Upper lobe of left lung (tissue), 6 donors: ENCODE measurements at regions not wholly inside any gene's neighbourhood (a gene's known extent, or its start where the extent isn't known, plus 50 kb on each side); places are given as distances from the start of the nearest gene placed in this dataset.
A peak's percentile ranks its signal among the peaks of the same experiment; 100 is the strongest.
"Not testable (repeated sequence)": the region's sequence is repeated elsewhere in the genome, so short reads cannot be mapped to it uniquely, and the experiment has no call there.

ENCODE experiments used
- ATAC-seq, 2 donors: fragments of 200-7000 bp; cut with Tn5 transposase; one replicate each; pipeline ENCODE4 v1.9.1; 2022; ENCODE audit warnings: mild to moderate bottlenecking in 2 of 2, moderate library complexity in 2 of 2; ENCODE audit not compliant: low FRiP score in 2 of 2
- DNase-seq, 2 donors: peaks; one replicate each; pipeline ENCODE4 v3.0.0-alpha.2; 2019 to 2020
- H3K27ac ChIP-seq, 4 donors: fragments of 200-600 bp; sonication (generic); one replicate each; pipeline ENCODE4 v1.5.1; 2016 to 2019
- H3K27me3 ChIP-seq, 4 donors: fragments of 200-600 bp; sonication (generic); one replicate each; pipeline ENCODE4 v1.5.1; 2017 to 2019
- H3K36me3 ChIP-seq, 4 donors: fragments of 200-600 bp; sonication (generic); one replicate each; pipeline ENCODE4 v1.5.1; 2016 to 2019
- H3K4me1 ChIP-seq, 4 donors: fragments of 200-600 bp; sonication (generic); one replicate each; pipeline ENCODE4 v1.5.1; 2018 to 2019
- H3K4me3 ChIP-seq, 4 donors: fragments of 200-600 bp; sonication (generic); one replicate each; pipeline ENCODE4 v1.5.1; 2017 to 2019; ENCODE audit warnings: mild to moderate bottlenecking in 2 of 4, moderate library complexity in 1 of 4
- H3K9me3 ChIP-seq, 4 donors: fragments of 200-600 bp; sonication (generic); one replicate each; pipeline ENCODE4 v1.5.1; 2018 to 2019
- CTCF ChIP-seq, 6 experiments: fragments of 450-650 bp in 4 of 6; fragments of 200-600 bp in 2 of 6; sonication (generic) in 2 of 6; IDR thresholded peaks; one replicate each; pipeline ENCODE4 v1.5.1; 2016 to 2019; ENCODE audit warnings: antibody characterized with exemption in 6 of 6
- WGBS, 2 donors: methylation state at CpG; one replicate each; pipeline ENCODE4 v1.1.5; 2017 to 2018; 5-methylcytosine and 5-hydroxymethylcytosine counted together
- donor health status: DM: no; HTN: no; CAD: no; lungs with moderate emphysema.
- donor health status: DM: no; HTN: yes; CAD: no; lungs with severe emphysema.

GRCh38 chr3:75579536-75579935 lies 84.6 kb upstream of the FRG2C start:
- 0 to 2% methylated on average over 1 to 12 of the region's 27 CpGs for WGBS, 2 donors
- not testable (repeated sequence) for H3K9me3 ChIP-seq, H3K27me3 ChIP-seq, DNase-seq, H3K36me3 ChIP-seq, ATAC-seq
- Histone ChIP-seq H3K27ac (peak overlapping the region in 1 of 4 donors; percentile 63), H3K4me3 (peak overlapping the region in 3 of 4 donors; percentile 43 to 57 (median 47)), H3K4me1 (peaks cover 5 to 15% (median 9%) of the 10 kb centered on the region in 4 donors)

DNA sequence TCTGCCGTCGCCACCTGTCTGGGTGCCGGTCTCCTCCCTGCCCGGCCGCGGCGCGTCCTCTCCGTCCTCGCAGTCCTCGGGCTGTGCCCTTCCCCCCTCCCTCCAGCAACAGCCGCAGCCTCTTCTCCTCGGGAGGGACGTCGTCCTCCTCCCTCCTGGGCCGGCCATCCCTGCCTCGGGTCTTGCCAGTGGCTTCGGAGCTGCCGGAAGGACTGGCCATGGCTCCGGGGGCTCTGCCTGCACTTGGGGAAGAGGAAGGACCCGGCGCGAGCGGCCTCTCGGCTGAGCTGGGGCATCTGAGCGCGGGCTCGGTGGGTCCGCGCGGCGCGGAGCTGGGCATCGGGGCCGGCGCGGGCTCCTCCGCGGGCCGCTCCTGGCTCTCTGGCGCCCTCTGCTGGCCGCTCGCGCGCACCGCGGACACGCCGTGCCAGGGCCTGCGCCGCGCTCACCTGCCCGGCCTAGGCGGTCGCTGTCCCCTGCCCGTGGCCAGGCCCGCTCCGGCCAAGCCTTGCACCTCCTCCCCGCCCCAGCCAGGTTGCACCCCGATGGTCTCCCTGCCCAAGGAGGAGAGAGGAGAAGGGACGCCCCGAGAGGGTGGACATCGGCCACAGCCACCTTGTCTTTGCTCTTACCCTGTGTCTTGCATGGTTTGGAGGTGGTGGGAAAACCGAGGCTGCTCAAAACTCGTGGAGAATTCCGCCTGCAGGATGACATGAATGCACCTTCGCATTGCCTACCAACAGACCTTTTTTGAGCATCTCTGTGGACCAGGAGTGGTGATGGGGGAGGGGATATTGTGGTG lies 83.9 kb upstream of the FRG2C start:
- DNase-seq, result peak; percentile 45 to 95
- not testable (repeated sequence) for ATAC-seq, H3K36me3 ChIP-seq, H3K27me3 ChIP-seq, H3K9me3 ChIP-seq
- H3K4me3 ChIP-seq, result peak overlapping the region; percentile 43 to 62 (median 52)
- peak; percentile 62 to 97 (median 93) for TF ChIP-seq CTCF (IDR thresholded peaks at IDR 0.05)
- 11 to 28% methylated on average over 9 to 11 of the region's 67 CpGs for WGBS, 2 donors
- H3K4me1 ChIP-seq, result peaks cover 5 to 15% (median 9%) of the 10 kb centered on the region in 4 donors
- peak overlapping the region in 1 of 4 donors; percentile 63 for H3K27ac ChIP-seq

GRCh38 chr3:75582536-75582935 lies 81.6 kb upstream of the FRG2C start:
- H3K27ac ChIP-seq, result not testable (repeated sequence)

GRCh38 chr3:75583116-75583515 lies 81.0 kb upstream of the FRG2C start:
- not testable (repeated sequence) for H3K36me3 ChIP-seq, H3K27ac ChIP-seq, DNase-seq, ATAC-seq, H3K27me3 ChIP-seq, H3K9me3 ChIP-seq, H3K4me3 ChIP-seq
- 19 to 28% methylated on average over 10 of the region's 10 CpGs for WGBS, 2 donors
- peaks cover 5 to 15% (median 9%) of the 10 kb centered on the region in 4 donors for H3K4me1 ChIP-seq

More at GRCh38 chr3:75582536-75582935, 81.6 kb upstream of the FRG2C start:
- 38 to 59% methylated on average over 3 of the region's 3 CpGs for WGBS, 2 donors
- H3K9me3 ChIP-seq, H3K27me3 ChIP-seq, H3K4me3 ChIP-seq, ATAC-seq, DNase-seq, H3K36me3 ChIP-seq: not testable (repeated sequence)
- H3K4me1 ChIP-seq, result peaks cover 5 to 15% (median 9%) of the 10 kb centered on the region in 4 donors

DNA sequence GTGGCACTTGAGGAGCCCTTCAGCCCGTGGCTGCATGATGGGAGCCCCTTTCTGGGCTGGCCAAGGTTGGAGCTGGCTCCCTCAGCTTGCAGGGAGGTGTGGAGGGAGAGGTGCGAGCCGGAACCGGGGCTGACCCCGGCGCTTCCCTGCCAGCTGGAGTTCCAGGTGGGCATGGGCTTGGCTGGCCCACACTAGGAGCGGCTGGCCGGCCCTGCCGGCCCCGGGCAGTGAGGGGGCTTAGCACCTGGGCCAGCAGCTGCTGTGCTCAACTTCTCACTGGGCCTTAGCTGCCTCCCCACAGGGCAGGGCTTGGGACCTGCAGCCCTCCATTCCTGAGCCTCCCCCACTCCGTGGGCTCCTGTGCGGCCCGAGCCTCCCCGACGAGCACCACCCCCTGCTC lies 76.4 kb upstream of the FRG2C start:
- ATAC-seq, H3K4me3 ChIP-seq, H3K9me3 ChIP-seq, H3K4me1 ChIP-seq, H3K36me3 ChIP-seq, H3K27ac ChIP-seq, H3K27me3 ChIP-seq: not testable (repeated sequence)
- 85 to 86% methylated on average over 5 to 6 of the region's 15 CpGs for WGBS, 2 donors
- peak in 1 of 2 donors; percentile 65 for DNase-seq

- not testable (repeated sequence) for H3K4me1 ChIP-seq, H3K4me3 ChIP-seq, H3K36me3 ChIP-seq, ATAC-seq, H3K9me3 ChIP-seq, H3K27ac ChIP-seq, H3K27me3 ChIP-seq
- WGBS, 2 donors, result 94 to 95% methylated on average over 13 to 16 of the region's 16 CpGs
- DNase-seq, result peak in 1 of 2 donors; percentile 69
Measured at GRCh38 chr3:75590382-75590781, 73.7 kb upstream of the FRG2C start.

GRCh38 chr3:75604286-75604934 lies 59.7 kb upstream of the FRG2C start:
- H3K4me1 ChIP-seq, DNase-seq, ATAC-seq, H3K4me3 ChIP-seq, H3K36me3 ChIP-seq, H3K9me3 ChIP-seq, H3K27ac ChIP-seq, H3K27me3 ChIP-seq: not testable (repeated sequence)
- TF ChIP-seq CTCF (IDR thresholded peaks at IDR 0.05), result peak in 1 of 6 experiments; percentile 8
- WGBS, 2 donors, result 77 to 79% methylated on average over 13 of the region's 14 CpGs

GRCh38 chr3:75607996-75608395 lies 56.1 kb upstream of the FRG2C start:
- H3K4me1 ChIP-seq, ATAC-seq, DNase-seq, H3K4me3 ChIP-seq, H3K27me3 ChIP-seq, H3K9me3 ChIP-seq, H3K36me3 ChIP-seq, H3K27ac ChIP-seq: not testable (repeated sequence)
- WGBS, 2 donors, result 84 to 85% methylated on average over 9 of the region's 9 CpGs

GRCh38 chr3:75609598-75609997 lies 54.5 kb upstream of the FRG2C start:
- not testable (repeated sequence) for H3K4me3 ChIP-seq, ATAC-seq, H3K27ac ChIP-seq, H3K27me3 ChIP-seq, H3K36me3 ChIP-seq, H3K4me1 ChIP-seq, H3K9me3 ChIP-seq
- WGBS, 2 donors, result 20 to 36% methylated on average over 1 to 20 of the region's 26 CpGs
- DNase-seq, result peak in 1 of 2 donors; percentile 59
